ENCODE measurements at regions not wholly inside any gene's neighbourhood (a gene's known extent, or its start where the extent isn't known, plus 50 kb on each side); places are given as distances from the start of the nearest gene placed in this dataset.
"Not testable (repeated sequence)": the region's sequence is repeated elsewhere in the genome, so short reads cannot be mapped to it uniquely, and the experiment has no call there.

GRCh38 chr7:96829121-96829520, 119.5 kb upstream of the SEM1 start:
- peak; percentile 18 for DNase-seq

- DNase-seq: no peak
Observed at GRCh38 chr7:96831446-96831845, 121.8 kb upstream of the SEM1 start.

DNA sequence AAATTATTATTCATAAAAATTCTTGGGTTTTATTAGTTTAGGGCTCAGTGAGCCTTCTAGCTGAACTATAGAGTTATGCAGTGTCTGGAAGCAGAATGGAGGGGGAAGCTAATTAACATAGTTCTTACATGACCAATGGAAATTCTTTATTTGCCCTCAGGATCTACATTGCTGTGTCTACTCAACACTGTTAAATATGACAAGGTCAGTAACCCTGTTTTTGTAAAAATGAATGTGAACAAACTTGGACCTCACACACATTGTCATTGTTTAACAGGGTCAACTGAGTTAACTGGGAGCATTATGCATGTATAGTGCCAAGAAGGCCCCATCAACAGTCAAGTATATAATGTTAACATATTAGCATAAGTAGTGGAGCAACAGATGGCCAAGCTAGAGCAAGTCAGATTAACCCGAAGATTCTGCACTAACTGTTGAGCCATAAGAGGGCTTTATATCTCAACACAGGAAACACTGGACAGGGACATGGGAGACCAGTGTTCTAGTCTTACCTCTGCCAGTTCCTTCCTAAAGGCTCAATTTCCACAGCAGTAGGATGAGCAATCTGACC, 122.5 kb upstream of the SEM1 start:
- DNase-seq: no peak

- no peak for DNase-seq
Observed at GRCh38 chr7:96833676-96834453, 124.2 kb upstream of the SEM1 start.

- DNase-seq: no peak
Observed at GRCh38 chr7:96836456-96836855, 126.8 kb upstream of the SEM1 start.

- DNase-seq: peak; percentile 74
Observed at GRCh38 chr7:96837593-96837992, 127.9 kb upstream of the SEM1 start.

- DNase-seq: no peak
Observed at GRCh38 chr7:96838481-96838880, 128.8 kb upstream of the SEM1 start.

DNA sequence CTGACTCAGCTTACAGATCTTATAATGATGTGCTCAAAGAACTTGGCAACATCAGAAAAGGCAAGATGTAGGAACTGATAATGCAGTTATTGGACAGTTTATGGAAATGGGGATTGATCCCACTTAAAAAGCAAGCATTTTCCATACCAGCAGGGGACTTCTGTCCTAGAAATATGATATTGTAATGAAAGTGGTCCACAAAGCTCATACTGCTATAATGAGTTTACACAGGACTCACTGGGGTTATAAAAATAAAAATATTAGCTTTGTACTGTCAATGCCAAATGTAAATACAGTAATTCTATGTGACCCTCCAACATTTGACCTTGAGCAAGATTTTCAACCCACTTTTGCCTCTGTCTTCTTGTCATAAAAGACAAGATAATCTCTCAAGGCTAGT, 145.5 kb upstream of the SEM1 start:
- DNase-seq: no peak

GRCh38 chr7:96855691-96856090, 146.0 kb upstream of the SEM1 start:
- DNase-seq: no peak

GRCh38 chr7:96869538-96869937, 135.8 kb upstream of the DLX6 start:
- no peak for DNase-seq

- no peak for DNase-seq
Observed at GRCh38 chr7:96870185-96870584, 135.2 kb upstream of the DLX6 start.

DNA sequence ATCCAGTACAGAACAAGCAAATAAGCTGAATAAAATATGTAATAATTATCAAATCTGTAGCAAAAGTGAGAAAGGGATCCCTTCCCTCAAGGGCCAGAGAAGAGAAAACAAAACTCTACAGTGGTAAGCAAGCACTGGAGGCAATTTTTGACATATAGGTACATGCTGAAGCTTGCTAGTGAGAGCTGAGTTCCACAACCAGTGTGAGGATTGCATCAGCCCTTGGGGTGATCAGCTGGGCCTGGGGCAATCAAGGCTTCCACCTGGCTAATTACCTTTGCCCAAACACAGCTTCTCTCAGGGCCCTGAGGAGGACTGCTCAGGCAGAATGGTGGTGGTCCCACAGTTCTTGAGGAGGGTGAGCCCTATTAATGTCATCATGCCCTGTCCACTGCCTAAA, 134.4 kb upstream of the DLX6 start:
- DNase-seq: no peak

DNA sequence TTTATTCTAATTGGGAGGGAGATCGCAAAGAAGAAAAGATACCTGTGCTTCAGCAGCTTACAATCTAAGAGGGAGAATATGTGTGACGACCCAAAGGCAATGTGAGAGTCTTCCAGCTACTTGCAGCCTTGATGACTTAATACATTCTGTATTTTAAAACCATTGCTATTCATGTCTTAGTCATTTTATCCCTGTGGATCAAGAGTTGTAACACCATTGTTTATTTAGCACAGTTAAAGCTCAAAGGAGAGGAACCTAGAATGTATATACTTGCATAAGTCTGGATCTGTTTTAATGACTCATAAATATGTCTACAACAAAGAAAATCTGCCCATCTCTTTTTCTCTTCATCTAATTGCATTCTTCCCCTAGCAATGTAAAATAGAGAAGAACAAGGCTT, 117.9 kb upstream of the DLX6 start:
- no peak for DNase-seq

- DNase-seq: no peak
Observed at GRCh38 chr7:96899108-96899507, 106.2 kb upstream of the DLX6 start.

GRCh38 chr7:96901822-96902445, 103.4 kb upstream of the DLX6 start:
- no peak for DNase-seq

GRCh38 chr7:96903906-96904305, 101.4 kb upstream of the DLX6 start:
- DNase-seq: no peak

DNA sequence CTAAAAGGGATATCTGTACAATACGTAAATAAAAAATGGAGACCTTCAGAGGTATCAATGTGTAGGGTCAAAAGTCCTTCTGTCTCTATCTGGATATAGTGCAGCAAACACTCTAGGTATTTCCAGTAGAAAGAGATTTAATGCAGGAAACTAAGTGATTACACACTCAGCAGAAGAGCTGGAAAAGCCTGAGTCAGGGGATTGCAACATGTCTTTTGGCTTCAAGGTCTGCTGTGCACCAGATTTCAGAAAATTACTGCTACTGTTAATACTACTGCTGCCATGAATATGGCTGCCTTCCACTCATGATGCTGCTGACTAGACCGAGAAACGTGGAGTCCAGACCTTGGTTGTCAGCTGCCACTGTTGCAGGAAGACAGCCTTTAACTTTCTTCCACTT, 94.9 kb upstream of the DLX6 start:
- DNase-seq: no peak

DNA sequence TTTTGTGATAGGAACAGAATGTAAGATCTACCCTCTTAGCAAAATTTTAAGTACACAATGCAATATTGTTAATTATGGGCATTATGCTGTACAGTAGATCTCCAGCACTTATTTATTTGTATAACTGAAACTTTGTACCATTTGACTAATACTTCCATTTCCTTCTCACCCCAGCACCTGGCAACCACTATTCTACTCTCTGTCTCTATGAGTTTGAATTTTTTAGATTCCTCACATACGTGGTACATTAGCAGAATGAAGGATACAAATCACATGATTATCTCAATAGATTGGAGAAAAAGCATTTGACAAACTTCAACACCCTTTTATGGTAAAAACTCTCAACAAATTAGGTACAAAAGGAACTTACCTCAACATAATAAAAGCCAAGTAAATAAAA, 90.3 kb upstream of the DLX6 start:
- no peak for DNase-seq

GRCh38 chr7:96920064-96920463, 85.3 kb upstream of the DLX6 start:
- no peak for DNase-seq

- no peak for DNase-seq
Observed at GRCh38 chr7:96920713-96921112, 84.6 kb upstream of the DLX6 start.

GRCh38 chr7:96921231-96921630, 84.1 kb upstream of the DLX6 start:
- DNase-seq: no peak

DNA sequence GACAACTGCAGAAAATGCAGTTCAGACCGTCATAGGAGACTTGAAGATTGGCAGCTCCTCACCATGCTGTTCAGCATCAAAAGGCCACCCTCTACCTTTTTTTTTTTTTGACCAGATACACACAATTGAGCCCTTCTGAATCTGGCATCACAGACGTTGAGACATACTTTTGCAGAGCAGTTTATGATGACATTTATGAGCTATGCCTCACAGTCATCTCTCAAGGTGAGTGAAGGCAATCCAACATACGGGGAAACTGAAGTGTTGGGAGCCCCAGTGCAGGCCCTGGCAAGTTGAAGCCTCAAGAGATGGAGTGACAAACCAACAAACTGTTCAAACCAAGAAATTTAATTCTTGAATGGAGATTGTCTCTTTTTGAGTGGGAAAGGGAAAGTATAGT, 83.6 kb upstream of the DLX6 start:
- DNase-seq: no peak

DNA sequence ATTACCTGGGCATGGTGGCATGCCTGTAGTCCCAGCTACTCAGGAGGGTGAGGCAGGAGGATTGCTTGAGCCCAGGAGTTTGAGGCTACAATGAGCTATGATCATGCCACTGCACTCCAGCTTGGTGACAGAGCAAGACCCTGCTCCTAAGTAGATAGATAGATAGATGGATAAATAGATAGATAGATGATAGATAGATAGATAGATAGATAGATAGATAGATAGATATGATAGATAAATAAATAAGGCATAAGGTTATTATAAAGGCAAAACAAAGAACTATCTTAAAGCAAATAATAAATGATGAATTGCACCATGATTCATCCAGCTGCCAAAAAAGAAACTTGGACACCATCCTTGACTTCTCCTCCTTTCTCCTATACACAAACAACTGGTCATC, 82.0 kb upstream of the DLX6 start:
- DNase-seq: not testable (repeated sequence)

- DNase-seq: no peak
Observed at GRCh38 chr7:96927131-96927530, 78.2 kb upstream of the DLX6 start.

DNA sequence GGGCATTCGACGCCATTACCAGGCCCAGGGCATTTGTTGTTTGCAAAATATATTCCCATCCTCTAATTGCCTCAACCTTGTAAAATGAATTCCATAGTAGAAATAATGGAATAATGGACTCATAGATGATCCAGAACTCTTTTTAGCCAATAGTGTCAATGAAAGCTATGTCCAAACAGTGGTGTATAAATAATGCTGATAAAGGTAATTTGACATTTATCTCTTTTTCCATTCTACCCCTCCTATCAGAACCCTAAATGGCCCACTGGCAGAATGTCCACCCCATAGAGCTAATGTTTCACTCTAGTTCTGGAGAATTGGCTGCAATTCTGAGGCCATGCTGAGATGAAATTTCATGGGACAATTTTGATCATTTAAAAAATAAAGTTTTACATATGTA, 76.4 kb upstream of the DLX6 start:
- DNase-seq: no peak
